GM18519 (cell line): ENCODE measurements at regions not wholly inside any gene's neighbourhood (a gene's known extent, or its start where the extent isn't known, plus 50 kb on each side); places are given as distances from the start of the nearest gene placed in this dataset.

Experiments
- ATAC-seq: cut with Tn5 transposase; IDR thresholded peaks from one replicate; pipeline ENCODE4 v1.9.1; 2021; ENCODE audit warnings: mild to moderate bottlenecking, moderate library complexity; ENCODE audit not compliant: unreplicated experiment, low FRiP score

GRCh38 chr20:43318755-43319297 lies 129.1 kb upstream of the PTPRT start:
- no peak for ATAC-seq

- no peak for ATAC-seq
Measured at GRCh38 chr20:43316271-43316670, 126.6 kb upstream of the PTPRT start.

GRCh38 chr20:43309266-43309665 lies 119.6 kb upstream of the PTPRT start:
- no peak for ATAC-seq

- no peak for ATAC-seq
Measured at GRCh38 chr20:43306837-43307236, 117.1 kb upstream of the PTPRT start.

- no peak for ATAC-seq
Measured at GRCh38 chr20:43305749-43306148, 116.0 kb upstream of the PTPRT start.

- ATAC-seq: no peak
Measured at GRCh38 chr20:43304598-43304997, 114.9 kb upstream of the PTPRT start.

GRCh38 chr20:43302936-43303335 lies 113.2 kb upstream of the PTPRT start:
- ATAC-seq: no peak

- ATAC-seq: no peak
Measured at GRCh38 chr20:43300901-43301300, 111.2 kb upstream of the PTPRT start.

- ATAC-seq: no peak
Measured at GRCh38 chr20:43295781-43296180, 106.1 kb upstream of the PTPRT start.

GRCh38 chr20:43295263-43295662 lies 105.6 kb upstream of the PTPRT start:
- ATAC-seq: no peak

GRCh38 chr20:43294031-43294430 lies 104.3 kb upstream of the PTPRT start:
- ATAC-seq: no peak

- no peak for ATAC-seq
Measured at GRCh38 chr20:43293068-43293786, 103.5 kb upstream of the PTPRT start.

- ATAC-seq: no peak
Measured at GRCh38 chr20:43292222-43292621, 102.5 kb upstream of the PTPRT start.

GRCh38 chr20:43287637-43288036 lies 97.9 kb upstream of the PTPRT start:
- ATAC-seq: no peak

- no peak for ATAC-seq
Measured at GRCh38 chr20:43285170-43285569, 95.5 kb upstream of the PTPRT start.

GRCh38 chr20:43284486-43284885 lies 94.8 kb upstream of the PTPRT start:
- ATAC-seq: no peak

- ATAC-seq: no peak
Measured at GRCh38 chr20:43283126-43283525, 93.4 kb upstream of the PTPRT start.

GRCh38 chr20:43271980-43272379 lies 82.3 kb upstream of the PTPRT start:
- ATAC-seq: no peak

GRCh38 chr20:43265449-43265848 lies 75.7 kb upstream of the PTPRT start:
- no peak for ATAC-seq

GRCh38 chr20:43263226-43263625 lies 73.5 kb upstream of the PTPRT start:
- no peak for ATAC-seq

GRCh38 chr20:43262341-43262740 lies 72.6 kb upstream of the PTPRT start:
- ATAC-seq: no peak

- ATAC-seq: no peak
Measured at GRCh38 chr20:43255877-43256276, 66.2 kb upstream of the PTPRT start.
